ENCODE measurements at regions not wholly inside any gene's neighbourhood (a gene's known extent, or its start where the extent isn't known, plus 50 kb on each side); places are given as distances from the start of the nearest gene placed in this dataset.

GRCh38 chr14:27253966-27254365, 656.1 kb upstream of the NOVA1 start:
- no peak for TF ChIP-seq CTCF (IDR thresholded peaks at IDR 0.05; ENCODE audit: insufficient read depth, low read depth, low read length)
- TF ChIP-seq EZH2 (IDR thresholded peaks at IDR 0.05; ENCODE audit: insufficient read depth, low read length) = no peak
